ENCODE measurements at regions not wholly inside any gene's neighbourhood (a gene's known extent, or its start where the extent isn't known, plus 50 kb on each side); places are given as distances from the start of the nearest gene placed in this dataset.
"Not testable (repeated sequence)": the region's sequence is repeated elsewhere in the genome, so short reads cannot be mapped to it uniquely, and the experiment has no call there.

DNA sequence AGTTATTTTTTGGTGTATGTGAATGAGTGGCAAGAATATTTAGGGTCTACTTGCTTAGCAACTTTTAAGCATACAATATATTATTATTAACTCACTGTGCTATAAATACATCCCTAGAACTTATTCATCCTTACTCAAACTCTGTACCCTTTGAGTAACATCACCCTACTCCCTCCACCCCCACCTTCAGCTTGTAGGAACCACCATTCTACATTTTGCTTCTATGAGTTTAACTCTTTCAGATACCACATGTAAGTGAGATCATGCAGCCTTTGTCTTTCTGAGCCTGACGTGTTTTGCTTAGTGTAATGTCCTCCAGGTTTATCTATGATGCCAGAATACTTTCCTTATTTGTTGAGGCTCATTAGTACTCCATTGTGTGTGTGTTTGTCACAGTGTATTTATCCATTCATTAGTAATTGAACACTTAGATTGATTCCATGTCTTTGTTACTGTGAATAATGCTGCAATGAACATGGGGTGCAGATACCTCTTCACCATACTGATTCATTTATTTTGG is 526.9 kb downstream of the PYDC2 start:
- WGBS, 3 donors: 54 to 58% (median 57%) methylated on average over 1 of the region's 1 CpG
- intact Hi-C loops (cut with DNase I): no loop called here
- TF ChIP-seq CTCF (IDR thresholded peaks at IDR 0.05) (no peak), EP300 (IDR thresholded peaks at IDR 0.05) (no peak), POLR2A (IDR thresholded peaks at IDR 0.05) (no peak)
- H3K9me3 ChIP-seq: no peaks in the 10 kb centered on the region
- H3K27me3 ChIP-seq: no peaks in the 10 kb centered on the region
- no peaks in the 10 kb centered on the region for H3K36me3 ChIP-seq
- DNase-seq: no peak
- no peaks in the 10 kb centered on the region for H3K4me1 ChIP-seq (ENCODE audit: insufficient read depth)
- H3K4me3 ChIP-seq: no peak overlapping the region
- no peak overlapping the region for H3K27ac ChIP-seq

DNA sequence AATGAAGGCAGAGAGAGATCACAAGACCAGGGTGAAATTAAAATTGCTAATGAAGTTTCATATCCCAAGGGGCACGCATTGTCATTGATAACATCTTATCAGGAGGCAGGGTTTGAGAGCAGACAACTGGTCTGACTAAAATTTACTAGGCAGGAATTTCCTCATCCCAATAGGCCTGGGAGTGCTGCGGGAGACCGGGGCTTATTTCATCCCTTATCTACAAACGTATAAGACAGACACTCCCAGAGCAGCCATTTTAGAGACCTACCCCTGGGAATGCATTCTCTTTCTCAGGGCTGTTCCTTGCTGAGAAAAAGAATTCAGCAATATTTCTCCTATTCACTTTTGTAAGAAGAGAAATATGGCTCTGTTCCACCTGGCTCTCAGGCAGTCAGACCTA is 533.0 kb downstream of the PYDC2 start:
- H3K27me3 ChIP-seq; intact Hi-C loops (cut with DNase I); DNase-seq; H3K36me3 ChIP-seq; H3K4me1 ChIP-seq (ENCODE audit: insufficient read depth); H3K4me3 ChIP-seq; H3K27ac ChIP-seq; H3K9me3 ChIP-seq: not testable (repeated sequence)
- 67 to 77% (median 76%) methylated on average over 4 of the region's 4 CpGs for WGBS, 3 donors

DNA sequence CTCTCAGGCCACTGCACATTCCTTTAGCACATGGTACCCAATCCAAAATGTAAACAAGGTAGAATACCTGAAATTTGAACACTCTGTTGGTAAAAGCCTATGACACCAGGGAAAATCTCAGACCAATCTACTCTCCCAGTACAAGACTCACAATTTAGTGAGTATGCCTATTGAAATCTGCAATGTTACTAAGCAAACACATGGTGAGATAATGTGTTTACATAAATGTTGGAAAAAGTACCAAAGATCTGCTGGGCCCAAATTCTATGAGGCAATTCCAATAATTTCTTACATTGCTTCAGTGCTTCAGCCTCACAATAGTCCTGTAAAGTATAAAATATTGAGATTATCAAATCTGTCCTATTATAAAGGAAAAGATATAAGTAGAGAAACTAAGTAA is 536.1 kb downstream of the PYDC2 start:
- no peak overlapping the region for H3K27ac ChIP-seq
- H3K27me3 ChIP-seq: no peaks in the 10 kb centered on the region
- DNase-seq: no peak
- no peaks in the 10 kb centered on the region for H3K36me3 ChIP-seq
- intact Hi-C loops (cut with DNase I): no loop called here
- H3K4me1 ChIP-seq (ENCODE audit: insufficient read depth): no peaks in the 10 kb centered on the region
- no peaks in the 10 kb centered on the region for H3K9me3 ChIP-seq
- no peak for TF ChIP-seq EP300 (IDR thresholded peaks at IDR 0.05)
- no peak for TF ChIP-seq CTCF (IDR thresholded peaks at IDR 0.05)
- TF ChIP-seq POLR2A (IDR thresholded peaks at IDR 0.05): no peak
- no peak overlapping the region for H3K4me3 ChIP-seq

- no peaks in the 10 kb centered on the region for H3K4me1 ChIP-seq (ENCODE audit: insufficient read depth)
- WGBS, 3 donors: 30 to 44% (median 33%) methylated on average over 1 of the region's 1 CpG
- H3K4me3 ChIP-seq: no peak overlapping the region
- no peak for DNase-seq
- intact Hi-C loops (cut with DNase I): no loop called here
- H3K27ac ChIP-seq: no peak overlapping the region
- H3K27me3 ChIP-seq: no peaks in the 10 kb centered on the region
- H3K36me3 ChIP-seq: no peaks in the 10 kb centered on the region
- TF ChIP-seq CTCF (IDR thresholded peaks at IDR 0.05) (no peak), EP300 (IDR thresholded peaks at IDR 0.05) (no peak), POLR2A (IDR thresholded peaks at IDR 0.05) (no peak)
- no peaks in the 10 kb centered on the region for H3K9me3 ChIP-seq
Measured at GRCh38 chr3:191997579-191998268, 536.8 kb downstream of the PYDC2 start.

DNA sequence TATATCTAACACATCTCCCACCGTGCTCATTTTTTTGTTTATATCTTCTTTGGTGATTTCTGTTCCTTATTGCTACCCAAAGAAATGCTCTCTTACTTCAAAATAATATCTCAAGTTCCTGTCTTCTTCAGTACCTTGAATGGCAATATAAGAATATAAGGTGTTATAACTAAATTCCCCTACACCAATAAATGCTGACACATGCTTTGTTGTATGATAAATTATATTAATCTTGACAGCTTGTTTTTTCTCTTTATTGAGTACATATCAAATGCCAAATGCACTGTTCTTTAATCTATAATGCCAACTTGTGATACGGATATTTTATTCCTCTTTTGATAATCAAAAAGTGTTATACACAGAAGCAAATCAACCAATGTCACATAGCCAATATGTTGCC is 540.3 kb downstream of the PYDC2 start:
- no peak for DNase-seq
- Histone ChIP-seq H3K4me1 (ENCODE audit: insufficient read depth) (no peaks in the 10 kb centered on the region), H3K4me3 (no peak overlapping the region), H3K27me3 (no peaks in the 10 kb centered on the region), H3K36me3 (no peaks in the 10 kb centered on the region), H3K27ac (no peak overlapping the region), H3K9me3 (no peaks in the 10 kb centered on the region)
- 42 to 66% (median 60%) methylated on average over 2 of the region's 2 CpGs for WGBS, 3 donors
- intact Hi-C loops (cut with DNase I): no loop called here
- TF ChIP-seq EP300 (IDR thresholded peaks at IDR 0.05): no peak
- no peak for TF ChIP-seq POLR2A (IDR thresholded peaks at IDR 0.05)
- no peak for TF ChIP-seq CTCF (IDR thresholded peaks at IDR 0.05)

Data from ovary (tissue), 7 donors.